ENCODE measurements at regions not wholly inside any gene's neighbourhood (a gene's known extent, or its start where the extent isn't known, plus 50 kb on each side); places are given as distances from the start of the nearest gene placed in this dataset.

GRCh38 chr3:110575702-110576101 lies 495.9 kb upstream of the NECTIN3 start:
- DNase-seq = no peak

- DNase-seq = peak in 2 of 3 donors; percentile 1 to 19
These were observed 494.7 kb upstream of the NECTIN3 start for GRCh38 chr3:110576960-110577359.

GRCh38 chr3:110577854-110578253 lies 493.8 kb upstream of the NECTIN3 start:
- no peak for DNase-seq

- no peak for DNase-seq
These were observed 491.6 kb upstream of the NECTIN3 start for GRCh38 chr3:110579840-110580550.

GRCh38 chr3:110583373-110583935 lies 488.2 kb upstream of the NECTIN3 start:
- no peak for DNase-seq

GRCh38 chr3:110588906-110589305 lies 482.7 kb upstream of the NECTIN3 start:
- DNase-seq = no peak

GRCh38 chr3:110589341-110589740 lies 482.3 kb upstream of the NECTIN3 start:
- no peak for DNase-seq

GRCh38 chr3:110593749-110594148 lies 477.9 kb upstream of the NECTIN3 start:
- DNase-seq = no peak

GRCh38 chr3:110598847-110599490 lies 472.6 kb upstream of the NECTIN3 start:
- DNase-seq = no peak

GRCh38 chr3:110608566-110608965 lies 463.1 kb upstream of the NECTIN3 start:
- no peak for DNase-seq

- no peak for DNase-seq
These were observed 459.6 kb upstream of the NECTIN3 start for GRCh38 chr3:110612045-110612444.

- DNase-seq = no peak
These were observed 457.4 kb upstream of the NECTIN3 start for GRCh38 chr3:110614186-110614585.

- no peak for DNase-seq
These were observed 456.2 kb upstream of the NECTIN3 start for GRCh38 chr3:110615454-110615853.

GRCh38 chr3:110618512-110619226 lies 452.9 kb upstream of the NECTIN3 start:
- DNase-seq = no peak

- no peak for DNase-seq
These were observed 451.5 kb upstream of the NECTIN3 start for GRCh38 chr3:110620118-110620517.

GRCh38 chr3:110623571-110623970 lies 448.0 kb upstream of the NECTIN3 start:
- DNase-seq = no peak

GRCh38 chr3:110624576-110624975 lies 447.0 kb upstream of the NECTIN3 start:
- DNase-seq = no peak

- no peak for DNase-seq
These were observed 446.3 kb upstream of the NECTIN3 start for GRCh38 chr3:110625201-110625747.

- DNase-seq = peak; percentile 15 to 35 (median 35)
These were observed 444.9 kb upstream of the NECTIN3 start for GRCh38 chr3:110626652-110627111.

- DNase-seq = no peak
These were observed 442.8 kb upstream of the NECTIN3 start for GRCh38 chr3:110628650-110629301.

- no peak for DNase-seq
These were observed 441.7 kb upstream of the NECTIN3 start for GRCh38 chr3:110629917-110630316.

GRCh38 chr3:110644203-110644602 lies 427.4 kb upstream of the NECTIN3 start:
- no peak for DNase-seq

- DNase-seq = no peak
These were observed 425.6 kb upstream of the NECTIN3 start for GRCh38 chr3:110646055-110646454.

All from suppressor macrophage treated with lipopolysaccharide for 1 hour (primary cell).